CD4-positive, CD25-positive, alpha-beta regulatory T cell (primary cell): ENCODE measurements at regions not wholly inside any gene's neighbourhood (a gene's known extent, or its start where the extent isn't known, plus 50 kb on each side); places are given as distances from the start of the nearest gene placed in this dataset.

Experiments
- ATAC-seq, 2 donors: fragments of 150-1000 bp; cut with Tn5 transposase; one replicate each; pipeline ENCODE4 v1.10.0; 2021; ENCODE audit warnings: low read depth in 2 of 2, moderate number of reproducible peaks in 2 of 2, moderate library complexity in 1 of 2
- DNase-seq, 3 donors: peaks; one replicate each; pipeline versions ENCODE4 v3.0.0 to v3.0.0-alpha.2; 2012 to 2022; ENCODE audit warnings: mixed read lengths in 1 of 3
- H3K27ac ChIP-seq: one replicate; pipeline ENCODE4 v1.7.0; 2013; ENCODE audit warnings: mild to moderate bottlenecking, low read length; ENCODE audit not compliant: insufficient read depth, poor library complexity, severe bottlenecking
- H3K27me3 ChIP-seq: one replicate; pipeline ENCODE4 v1.7.0; 2013; ENCODE audit warnings: low read length; ENCODE audit not compliant: control insufficient read depth, insufficient read depth
- H3K36me3 ChIP-seq: one replicate; pipeline ENCODE4 v1.7.0; 2013; ENCODE audit warnings: mild to moderate bottlenecking, low read length, moderate library complexity; ENCODE audit not compliant: control insufficient read depth, insufficient read depth
- H3K4me1 ChIP-seq: 2 replicates; pipeline ENCODE4 v1.7.0; 2013; ENCODE audit warnings: mild to moderate bottlenecking, low read length; ENCODE audit not compliant: insufficient read depth, control insufficient read depth, poor library complexity, severe bottlenecking
- H3K4me3 ChIP-seq: one replicate; pipeline ENCODE4 v1.7.0; 2013; ENCODE audit warnings: low read depth, mild to moderate bottlenecking, low read length, moderate library complexity
- H3K9me3 ChIP-seq, 2 experiments: 1 replicate in 1 of 2; 2 replicates in 1 of 2; pipeline ENCODE4 v1.7.0; 2013; ENCODE audit warnings: low read length in 2 of 2, mild to moderate bottlenecking in 1 of 2, moderate library complexity in 1 of 2; ENCODE audit not compliant: control insufficient read depth in 2 of 2
- H3K27ac Mint-ChIP-seq, 3 donors: one replicate each; pipeline ENCODE4 v1.8.0; 2020 to 2022; ENCODE audit warnings: mild to moderate bottlenecking in 3 of 3, mixed read lengths in 3 of 3, moderate library complexity in 2 of 3
- H3K27me3 Mint-ChIP-seq: one replicate; pipeline ENCODE4 v1.8.0; 2022; ENCODE audit warnings: mild to moderate bottlenecking, mixed read lengths
- H3K36me3 Mint-ChIP-seq: one replicate; pipeline ENCODE4 v1.8.0; 2020; ENCODE audit warnings: mixed read lengths
- H3K4me1 Mint-ChIP-seq, 4 donors: one replicate each; pipeline ENCODE4 v1.8.0; 2020 to 2022; ENCODE audit warnings: mixed read lengths in 4 of 4, mild to moderate bottlenecking in 1 of 4
- H3K4me3 Mint-ChIP-seq, 4 donors: one replicate each; pipeline ENCODE4 v1.8.0; 2020 to 2022; ENCODE audit warnings: mild to moderate bottlenecking in 4 of 4, mixed read lengths in 4 of 4, moderate library complexity in 3 of 4
- H3K9me3 Mint-ChIP-seq, 7 donors: one replicate each; pipeline ENCODE4 v1.8.0; 2020 to 2022; ENCODE audit warnings: mixed read lengths in 7 of 7, mild to moderate bottlenecking in 3 of 7, moderate library complexity in 2 of 7

- Histone ChIP-seq H3K4me3 (no peak overlapping the region), H3K27ac (no peak overlapping the region), H3K9me3 (no peaks in the 10 kb centered on the region), H3K27me3 (no peaks in the 10 kb centered on the region), H3K36me3 (no peaks in the 10 kb centered on the region), H3K4me1 (no peaks in the 10 kb centered on the region)
- no peaks in the 10 kb centered on the region for H3K27me3 Mint-ChIP-seq
- peaks cover 0 to 2% (median 0%) of the 10 kb centered on the region in 7 donors for H3K9me3 Mint-ChIP-seq
- H3K36me3 Mint-ChIP-seq: no peaks in the 10 kb centered on the region
- no peaks in the 10 kb centered on the region for H3K4me1 Mint-ChIP-seq
- no peak overlapping the region for H3K4me3 Mint-ChIP-seq
- no peak overlapping the region for H3K27ac Mint-ChIP-seq
- no peak for DNase-seq
- no peak for ATAC-seq
Measured at GRCh38 chr4:107128116-107128515, 92.0 kb upstream of the DKK2 start.

GRCh38 chr4:107125496-107125895 lies 89.4 kb upstream of the DKK2 start:
- no peaks in the 10 kb centered on the region for H3K4me1 ChIP-seq
- no peak for DNase-seq
- H3K27ac ChIP-seq: no peak overlapping the region
- no peak overlapping the region for H3K4me3 Mint-ChIP-seq
- no peak for ATAC-seq
- H3K4me3 ChIP-seq: no peak overlapping the region
- no peaks in the 10 kb centered on the region for H3K9me3 ChIP-seq
- no peaks in the 10 kb centered on the region for H3K36me3 Mint-ChIP-seq
- H3K4me1 Mint-ChIP-seq: no peaks in the 10 kb centered on the region
- no peaks in the 10 kb centered on the region for H3K27me3 ChIP-seq
- no peaks in the 10 kb centered on the region for H3K27me3 Mint-ChIP-seq
- H3K36me3 ChIP-seq: no peaks in the 10 kb centered on the region
- H3K9me3 Mint-ChIP-seq: peaks cover 0 to 2% (median 0%) of the 10 kb centered on the region in 7 donors
- H3K27ac Mint-ChIP-seq: no peak overlapping the region

GRCh38 chr4:107122736-107123135 lies 86.6 kb upstream of the DKK2 start:
- H3K9me3 Mint-ChIP-seq: peaks cover 0 to 5% (median 0%) of the 10 kb centered on the region in 7 donors
- Histone ChIP-seq H3K36me3 (no peaks in the 10 kb centered on the region), H3K4me1 (no peaks in the 10 kb centered on the region), H3K4me3 (no peak overlapping the region), H3K9me3 (no peaks in the 10 kb centered on the region), H3K27me3 (no peaks in the 10 kb centered on the region), H3K27ac (no peak overlapping the region)
- H3K4me1 Mint-ChIP-seq: no peaks in the 10 kb centered on the region
- H3K27ac Mint-ChIP-seq: no peak overlapping the region
- no peaks in the 10 kb centered on the region for H3K27me3 Mint-ChIP-seq
- H3K36me3 Mint-ChIP-seq: no peaks in the 10 kb centered on the region
- H3K4me3 Mint-ChIP-seq: no peak overlapping the region
- no peak for DNase-seq
- ATAC-seq: no peak

- Histone ChIP-seq H3K27me3 (no peaks in the 10 kb centered on the region), H3K9me3 (no peaks in the 10 kb centered on the region), H3K4me3 (no peak overlapping the region), H3K36me3 (no peaks in the 10 kb centered on the region), H3K27ac (no peak overlapping the region), H3K4me1 (no peaks in the 10 kb centered on the region)
- no peaks in the 10 kb centered on the region for H3K36me3 Mint-ChIP-seq
- no peak overlapping the region for H3K27ac Mint-ChIP-seq
- no peak overlapping the region for H3K4me3 Mint-ChIP-seq
- H3K9me3 Mint-ChIP-seq: peaks cover 0 to 5% (median 0%) of the 10 kb centered on the region in 7 donors
- H3K4me1 Mint-ChIP-seq: no peaks in the 10 kb centered on the region
- H3K27me3 Mint-ChIP-seq: no peaks in the 10 kb centered on the region
- DNase-seq: no peak
- ATAC-seq: no peak
Measured at GRCh38 chr4:107120661-107121060, 84.5 kb upstream of the DKK2 start.

GRCh38 chr4:107117726-107118125 lies 81.6 kb upstream of the DKK2 start:
- Histone ChIP-seq H3K27ac (no peak overlapping the region), H3K9me3 (no peaks in the 10 kb centered on the region), H3K4me3 (no peak overlapping the region), H3K36me3 (no peaks in the 10 kb centered on the region), H3K4me1 (no peaks in the 10 kb centered on the region), H3K27me3 (no peaks in the 10 kb centered on the region)
- Mint-ChIP-seq H3K36me3 (no peaks in the 10 kb centered on the region), H3K4me3 (no peak overlapping the region), H3K27ac (no peak overlapping the region), H3K27me3 (no peaks in the 10 kb centered on the region), H3K9me3 (peaks cover 0 to 5% (median 0%) of the 10 kb centered on the region in 7 donors), H3K4me1 (no peaks in the 10 kb centered on the region)
- ATAC-seq (no peak), DNase-seq (no peak)

GRCh38 chr4:107115185-107115847 lies 79.2 kb upstream of the DKK2 start:
- no peak for DNase-seq
- ATAC-seq: no peak
- H3K9me3 ChIP-seq: no peaks in the 10 kb centered on the region
- Mint-ChIP-seq H3K4me1 (no peaks in the 10 kb centered on the region), H3K36me3 (no peaks in the 10 kb centered on the region), H3K4me3 (no peak overlapping the region), H3K27ac (no peak overlapping the region), H3K9me3 (peaks cover 0 to 5% (median 0%) of the 10 kb centered on the region in 7 donors), H3K27me3 (no peaks in the 10 kb centered on the region)
- H3K27ac ChIP-seq: no peak overlapping the region
- H3K36me3 ChIP-seq: no peaks in the 10 kb centered on the region
- no peaks in the 10 kb centered on the region for H3K27me3 ChIP-seq
- no peaks in the 10 kb centered on the region for H3K4me1 ChIP-seq
- H3K4me3 ChIP-seq: no peak overlapping the region

- Mint-ChIP-seq H3K36me3 (no peaks in the 10 kb centered on the region), H3K9me3 (peaks cover 0 to 5% (median 0%) of the 10 kb centered on the region in 7 donors), H3K4me1 (no peaks in the 10 kb centered on the region), H3K4me3 (no peak overlapping the region), H3K27ac (no peak overlapping the region), H3K27me3 (no peaks in the 10 kb centered on the region)
- H3K9me3 ChIP-seq: no peaks in the 10 kb centered on the region
- no peaks in the 10 kb centered on the region for H3K36me3 ChIP-seq
- H3K27ac ChIP-seq: no peak overlapping the region
- no peak overlapping the region for H3K4me3 ChIP-seq
- H3K27me3 ChIP-seq: no peaks in the 10 kb centered on the region
- DNase-seq (no peak), ATAC-seq (no peak)
- no peaks in the 10 kb centered on the region for H3K4me1 ChIP-seq
Measured at GRCh38 chr4:107114059-107114458, 77.9 kb upstream of the DKK2 start.

- ATAC-seq (no peak), DNase-seq (no peak)
- Mint-ChIP-seq H3K4me1 (peaks cover 0 to 4% (median 0%) of the 10 kb centered on the region in 4 donors), H3K36me3 (no peaks in the 10 kb centered on the region), H3K4me3 (no peak overlapping the region), H3K27me3 (no peaks in the 10 kb centered on the region), H3K27ac (no peak overlapping the region), H3K9me3 (peaks cover 0 to 10% (median 2%) of the 10 kb centered on the region in 7 donors)
- Histone ChIP-seq H3K27me3 (no peaks in the 10 kb centered on the region), H3K4me3 (no peak overlapping the region), H3K4me1 (no peaks in the 10 kb centered on the region), H3K9me3 (no peaks in the 10 kb centered on the region), H3K27ac (no peak overlapping the region), H3K36me3 (no peaks in the 10 kb centered on the region)
Measured at GRCh38 chr4:107098401-107098800, 62.3 kb upstream of the DKK2 start.
